ENCODE measurements at regions not wholly inside any gene's neighbourhood (a gene's known extent, or its start where the extent isn't known, plus 50 kb on each side); places are given as distances from the start of the nearest gene placed in this dataset.
"Not testable (repeated sequence)": the region's sequence is repeated elsewhere in the genome, so short reads cannot be mapped to it uniquely, and the experiment has no call there.

GRCh38 chr3:106355873-106356272 lies 487.1 kb upstream of the CBLB start:
- no peaks in the 10 kb centered on the region for H3K79me1 ChIP-seq (ENCODE audit: low read depth, low read length)
- H3K14ac ChIP-seq (ENCODE audit: low read length), result no peak overlapping the region
- H3K27ac ChIP-seq (replicated peaks; ENCODE audit: low read length), result no peak overlapping the region
- no peak overlapping the region for H2AK5ac ChIP-seq (ENCODE audit: low read depth, low read length)
- H3K4me3 ChIP-seq (ENCODE audit: low read length in 2 of 2), result no peak overlapping the region
- H3K36me3 ChIP-seq (replicated peaks in 1 of 2; ENCODE audit: control insufficient read depth in 2 of 2, insufficient read depth in 2 of 2, low read length in 2 of 2), result no peaks in the 10 kb centered on the region
- no peak for DNase-seq (ENCODE audit: low spot score)
- H3K9me3 ChIP-seq (replicated peaks in 1 of 2; ENCODE audit: control insufficient read depth in 2 of 2, insufficient read depth in 1 of 2, low read depth in 1 of 2, low read length in 2 of 2), result peaks cover 0 to 7% of the 10 kb centered on the region in 2 donors
- H3K4ac ChIP-seq (ENCODE audit: low read length), result no peak overlapping the region
- no peak overlapping the region for H3K23ac ChIP-seq (ENCODE audit: low read depth, low read length, poor library complexity)
- no peak overlapping the region for H2AFZ ChIP-seq (ENCODE audit: low read length)
- no peak overlapping the region for H4K8ac ChIP-seq (ENCODE audit: low read depth, low read length)
- no peaks in the 10 kb centered on the region for H3K27me3 ChIP-seq (ENCODE audit: control insufficient read depth in 3 of 3, insufficient read depth in 3 of 3, low read depth in 1 of 3, low read length in 3 of 3)
- H2BK120ac ChIP-seq (ENCODE audit: low read depth, low read length), result no peak overlapping the region
- no peak overlapping the region for H2BK15ac ChIP-seq (ENCODE audit: low read length)
- no peak overlapping the region for H3K9ac ChIP-seq (ENCODE audit: low read depth, low read length, poor library complexity)
- H2BK5ac ChIP-seq (ENCODE audit: low read length), result no peak overlapping the region
- peaks cover 0 to 1% of the 10 kb centered on the region in 2 donors for H3K4me1 ChIP-seq (ENCODE audit: control insufficient read depth in 2 of 2, insufficient read depth in 1 of 2, low read depth in 1 of 2, low read length in 2 of 2)
- no peak overlapping the region for H3K4me2 ChIP-seq (ENCODE audit: insufficient read depth, low read length, poor library complexity, severe bottlenecking)
- H2BK12ac ChIP-seq (ENCODE audit: low read length), result no peak overlapping the region
- no CpG with 5 or more reads among the region's 3 CpGs for WGBS, 2 donors (ENCODE audit: extremely low coverage in 2 of 2, insufficient read length in 2 of 2, insufficient replicate concordance in 1 of 2)
- no peak overlapping the region for H3K18ac ChIP-seq (ENCODE audit: low read length)
- no peak overlapping the region for H4K91ac ChIP-seq (ENCODE audit: low read depth, low read length, poor library complexity)

GRCh38 chr3:106359692-106360091 lies 490.9 kb upstream of the CBLB start:
- H3K4me1 ChIP-seq (ENCODE audit: control insufficient read depth in 2 of 2, insufficient read depth in 1 of 2, low read depth in 1 of 2, low read length in 2 of 2), result peaks cover 0 to 1% of the 10 kb centered on the region in 2 donors
- no peak overlapping the region for H2BK5ac ChIP-seq (ENCODE audit: low read length)
- H4K8ac ChIP-seq (ENCODE audit: low read depth, low read length), result no peak overlapping the region
- H3K27ac ChIP-seq (replicated peaks; ENCODE audit: low read length), result no peak overlapping the region
- no peak overlapping the region for H3K9ac ChIP-seq (ENCODE audit: low read depth, low read length, poor library complexity)
- WGBS, 2 donors (ENCODE audit: extremely low coverage in 2 of 2, insufficient read length in 2 of 2, insufficient replicate concordance in 1 of 2), result no CpG with 5 or more reads among the region's 3 CpGs
- no peak overlapping the region for H3K4me2 ChIP-seq (ENCODE audit: insufficient read depth, low read length, poor library complexity, severe bottlenecking)
- H3K27me3 ChIP-seq (ENCODE audit: control insufficient read depth in 3 of 3, insufficient read depth in 3 of 3, low read depth in 1 of 3, low read length in 3 of 3), result no peaks in the 10 kb centered on the region
- no peak overlapping the region for H3K4ac ChIP-seq (ENCODE audit: low read length)
- no peak for DNase-seq (ENCODE audit: low spot score)
- H4K91ac ChIP-seq (ENCODE audit: low read depth, low read length, poor library complexity), result no peak overlapping the region
- no peak overlapping the region for H2AK5ac ChIP-seq (ENCODE audit: low read depth, low read length)
- no peak overlapping the region for H3K18ac ChIP-seq (ENCODE audit: low read length)
- no peak overlapping the region for H2BK120ac ChIP-seq (ENCODE audit: low read depth, low read length)
- no peak overlapping the region for H3K4me3 ChIP-seq (ENCODE audit: low read length in 2 of 2)
- H3K23ac ChIP-seq (ENCODE audit: low read depth, low read length, poor library complexity), result no peak overlapping the region
- no peaks in the 10 kb centered on the region for H3K36me3 ChIP-seq (replicated peaks in 1 of 2; ENCODE audit: control insufficient read depth in 2 of 2, insufficient read depth in 2 of 2, low read length in 2 of 2)
- no peak overlapping the region for H2AFZ ChIP-seq (ENCODE audit: low read length)
- H2BK15ac ChIP-seq (ENCODE audit: low read length), result no peak overlapping the region
- H2BK12ac ChIP-seq (ENCODE audit: low read length), result no peak overlapping the region
- H3K9me3 ChIP-seq (replicated peaks in 1 of 2; ENCODE audit: control insufficient read depth in 2 of 2, insufficient read depth in 1 of 2, low read depth in 1 of 2, low read length in 2 of 2), result peaks cover 0 to 4% of the 10 kb centered on the region in 2 donors
- H3K14ac ChIP-seq (ENCODE audit: low read length), result no peak overlapping the region
- H3K79me1 ChIP-seq (ENCODE audit: low read depth, low read length), result no peaks in the 10 kb centered on the region

GRCh38 chr3:106360901-106361300 lies 492.1 kb upstream of the CBLB start:
- H2AFZ ChIP-seq (ENCODE audit: low read length); H3K9me3 ChIP-seq (replicated peaks in 1 of 2; ENCODE audit: control insufficient read depth in 2 of 2, insufficient read depth in 1 of 2, low read depth in 1 of 2, low read length in 2 of 2); H3K23ac ChIP-seq (ENCODE audit: low read depth, low read length, poor library complexity); H2BK5ac ChIP-seq (ENCODE audit: low read length); H4K8ac ChIP-seq (ENCODE audit: low read depth, low read length); H4K91ac ChIP-seq (ENCODE audit: low read depth, low read length, poor library complexity); H3K4me2 ChIP-seq (ENCODE audit: insufficient read depth, low read length, poor library complexity, severe bottlenecking); H3K36me3 ChIP-seq (replicated peaks in 1 of 2; ENCODE audit: control insufficient read depth in 2 of 2, insufficient read depth in 2 of 2, low read length in 2 of 2); H3K9ac ChIP-seq (ENCODE audit: low read depth, low read length, poor library complexity); H2BK12ac ChIP-seq (ENCODE audit: low read length); H2BK120ac ChIP-seq (ENCODE audit: low read depth, low read length); H3K14ac ChIP-seq (ENCODE audit: low read length); H3K4me3 ChIP-seq (ENCODE audit: low read length in 2 of 2); H3K18ac ChIP-seq (ENCODE audit: low read length); H3K4ac ChIP-seq (ENCODE audit: low read length); DNase-seq (ENCODE audit: low spot score); H3K4me1 ChIP-seq (ENCODE audit: control insufficient read depth in 2 of 2, insufficient read depth in 1 of 2, low read depth in 1 of 2, low read length in 2 of 2); H2AK5ac ChIP-seq (ENCODE audit: low read depth, low read length); H3K79me1 ChIP-seq (ENCODE audit: low read depth, low read length); H3K27ac ChIP-seq (replicated peaks; ENCODE audit: low read length); H3K27me3 ChIP-seq (ENCODE audit: control insufficient read depth in 3 of 3, insufficient read depth in 3 of 3, low read depth in 1 of 3, low read length in 3 of 3); H2BK15ac ChIP-seq (ENCODE audit: low read length): not testable (repeated sequence)
- WGBS, 2 donors (ENCODE audit: extremely low coverage in 2 of 2, insufficient read length in 2 of 2, insufficient replicate concordance in 1 of 2), result no CpG with 5 or more reads among the region's 1 CpG

- Histone ChIP-seq H3K27me3 (ENCODE audit: control insufficient read depth in 3 of 3, insufficient read depth in 3 of 3, low read depth in 1 of 3, low read length in 3 of 3) (no peaks in the 10 kb centered on the region), H2BK5ac (ENCODE audit: low read length) (no peak overlapping the region), H3K4ac (ENCODE audit: low read length) (no peak overlapping the region), H3K36me3 (replicated peaks in 1 of 2; ENCODE audit: control insufficient read depth in 2 of 2, insufficient read depth in 2 of 2, low read length in 2 of 2) (no peaks in the 10 kb centered on the region), H2AK5ac (ENCODE audit: low read depth, low read length) (no peak overlapping the region), H3K27ac (replicated peaks; ENCODE audit: low read length) (no peak overlapping the region), H3K23ac (ENCODE audit: low read depth, low read length, poor library complexity) (no peak overlapping the region), H3K9me3 (replicated peaks in 1 of 2; ENCODE audit: control insufficient read depth in 2 of 2, insufficient read depth in 1 of 2, low read depth in 1 of 2, low read length in 2 of 2) (peaks cover 0 to 4% of the 10 kb centered on the region in 2 donors), H3K4me3 (ENCODE audit: low read length in 2 of 2) (no peak overlapping the region), H4K91ac (ENCODE audit: low read depth, low read length, poor library complexity) (no peak overlapping the region), H2BK120ac (ENCODE audit: low read depth, low read length) (no peak overlapping the region), H3K79me1 (ENCODE audit: low read depth, low read length) (no peaks in the 10 kb centered on the region), H2BK12ac (ENCODE audit: low read length) (no peak overlapping the region), H3K4me1 (ENCODE audit: control insufficient read depth in 2 of 2, insufficient read depth in 1 of 2, low read depth in 1 of 2, low read length in 2 of 2) (no peaks in the 10 kb centered on the region), H3K9ac (ENCODE audit: low read depth, low read length, poor library complexity) (no peak overlapping the region), H3K14ac (ENCODE audit: low read length) (no peak overlapping the region), H2BK15ac (ENCODE audit: low read length) (no peak overlapping the region), H3K4me2 (ENCODE audit: insufficient read depth, low read length, poor library complexity, severe bottlenecking) (no peak overlapping the region), H4K8ac (ENCODE audit: low read depth, low read length) (no peak overlapping the region), H2AFZ (ENCODE audit: low read length) (no peak overlapping the region), H3K18ac (ENCODE audit: low read length) (no peak overlapping the region)
- no CpG with 5 or more reads among the region's 1 CpG for WGBS, 2 donors (ENCODE audit: extremely low coverage in 2 of 2, insufficient read length in 2 of 2, insufficient replicate concordance in 1 of 2)
- no peak for DNase-seq (ENCODE audit: low spot score)
Measured at GRCh38 chr3:106364477-106364876, 495.7 kb upstream of the CBLB start.

Measured in neuronal stem cell (in vitro differentiated cells).